SK-N-SH (cell line): ENCODE measurements at regions not wholly inside any gene's neighbourhood (a gene's known extent, or its start where the extent isn't known, plus 50 kb on each side); places are given as distances from the start of the nearest gene placed in this dataset.

Experiments used
- CTCF ChIA-PET: fragments of 300-600, 350-600 bp; formaldehyde crosslinking; extraction: SDS; loops from one replicate; lab custom pipeline; 2021; lab: Yijun Ruan, JAX
- POLR2A ChIA-PET: fragments of 350-600 bp; sonication (Branson Sonifier 250); formaldehyde crosslinking; extraction: SDS; loops from one replicate; lab custom pipeline; 2020; ENCODE audit warnings: antibody characterized with exemption, inconsistent platforms; lab: Yijun Ruan, JAX
- DNase-seq: peaks from one replicate; pipeline ENCODE4 v3.0.0; 2012
- H2AFZ ChIP-seq: fragments of 200-600 bp; sonication (generic); 2 replicates; pipeline ENCODE4 v1.8.1; 2016; ENCODE audit warnings: antibody characterized with exemption, mild to moderate bottlenecking, low read depth
- H3F3A ChIP-seq: fragments of 200-600 bp; sonication (generic); replicated peaks from 2 replicates; pipeline ENCODE3; 2016; ENCODE audit warnings: antibody characterized with exemption, mild to moderate bottlenecking; ENCODE audit not compliant: insufficient read depth
- H3K27ac ChIP-seq, 2 experiments: fragments of 200-500 bp in 1 of 2; fragments of 200-600 bp in 1 of 2; sonication (Bioruptor generic) in 1 of 2; sonication (generic), shearing (Covaris generic) in 1 of 2; 2 replicates each; pipeline versions ENCODE4 v1.5.1 to v1.6.1; 2014 to 2016; ENCODE audit warnings: low read depth in 2 of 2, inconsistent platforms in 1 of 2, low read length in 1 of 2, mild to moderate bottlenecking in 1 of 2, mixed read lengths in 1 of 2
- H3K27me3 ChIP-seq: fragments of 200-600 bp; sonication (generic), shearing (Covaris generic); 2 replicates; pipeline ENCODE4 v1.6.1; 2016; ENCODE audit warnings: mixed run types; ENCODE audit not compliant: insufficient read depth
- H3K36me3 ChIP-seq, 2 experiments: fragments of 200-500 bp in 1 of 2; fragments of 200-600 bp in 1 of 2; sonication (Bioruptor generic) in 1 of 2; sonication (generic) in 1 of 2; replicated peaks in 1 of 2; 2 replicates each; pipeline versions ENCODE3 to v1.5.1; 2014 to 2016; ENCODE audit warnings: low read length in 1 of 2, mild to moderate bottlenecking in 1 of 2; ENCODE audit not compliant: insufficient read depth in 2 of 2, control insufficient read depth in 1 of 2
- H3K4me1 ChIP-seq, 2 experiments: fragments of 200-500 bp in 1 of 2; fragments of 200-600 bp in 1 of 2; sonication (Bioruptor generic) in 1 of 2; sonication (generic), shearing (Covaris generic) in 1 of 2; 2 replicates each; pipeline versions ENCODE4 v1.5.1 to v1.6.1; 2014 to 2016; ENCODE audit warnings: low read depth in 1 of 2, low read length in 1 of 2, mixed run types in 1 of 2; ENCODE audit not compliant: insufficient read depth in 2 of 2, control insufficient read depth in 1 of 2
- H3K4me2 ChIP-seq: fragments of 200-600 bp; sonication (generic), shearing (Covaris generic); 2 replicates; pipeline ENCODE4 v1.6.1; 2017; ENCODE audit warnings: mixed run types
- H3K4me3 ChIP-seq, 2 experiments: fragments of 200-500 bp in 1 of 2; fragments of 200-600 bp in 1 of 2; sonication (Bioruptor generic) in 1 of 2; sonication (generic), shearing (Covaris generic) in 1 of 2; 2 replicates each; pipeline versions ENCODE4 v1.5.1 to v1.8.1; 2014 to 2016; ENCODE audit warnings: low read depth in 2 of 2, inconsistent platforms in 1 of 2, low read length in 1 of 2, mild to moderate bottlenecking in 1 of 2, mixed read lengths in 1 of 2, moderate library complexity in 1 of 2
- H3K79me2 ChIP-seq: fragments of 200-600 bp; sonication (generic); 2 replicates; pipeline ENCODE4 v1.8.1; 2017; ENCODE audit warnings: mild to moderate bottlenecking; ENCODE audit not compliant: insufficient read depth
- H3K9ac ChIP-seq: fragments of 200-600 bp; sonication (generic); 2 replicates; pipeline ENCODE4 v1.6.1; 2017; ENCODE audit warnings: mixed run types
- H3K9me2 ChIP-seq: fragments of 200-600 bp; sonication (generic); 2 replicates; pipeline ENCODE4 v1.6.1; 2017; ENCODE audit warnings: mixed run types
- H3K9me3 ChIP-seq: fragments of 200-600 bp; sonication (generic); 2 replicates; pipeline ENCODE4 v1.6.1; 2017; ENCODE audit warnings: mixed run types, mild to moderate bottlenecking, moderate library complexity
- H4K20me1 ChIP-seq: fragments of 200-600 bp; sonication (generic); 2 replicates; pipeline ENCODE4 v1.6.1; 2017; ENCODE audit warnings: mild to moderate bottlenecking, mixed run types; ENCODE audit not compliant: insufficient read depth
- EP300 ChIP-seq, 2 experiments: IDR thresholded peaks; 2 replicates each; pipeline versions ENCODE4 v1.4.0 to v1.6.1; 2012; ENCODE audit warnings: borderline replicate concordance in 1 of 2, low read depth in 1 of 2, low read length in 1 of 2
- FOSL2 ChIP-seq: IDR thresholded peaks from 2 replicates; pipeline ENCODE4 v1.4.0; 2012; ENCODE audit warnings: low read depth, mild to moderate bottlenecking, moderate library complexity, borderline replicate concordance
- FOXM1 ChIP-seq: IDR thresholded peaks from 2 replicates; pipeline ENCODE4 v1.4.0; 2012; ENCODE audit warnings: low read depth, mild to moderate bottlenecking
- GABPA ChIP-seq: IDR thresholded peaks from 2 replicates; pipeline ENCODE4 v1.4.0; 2012; ENCODE audit warnings: low read depth, mild to moderate bottlenecking
- MEF2A ChIP-seq: IDR thresholded peaks from 2 replicates; pipeline ENCODE4 v1.4.0; 2012; ENCODE audit warnings: low read depth, borderline replicate concordance
- MXI1 ChIP-seq: IDR thresholded peaks from 2 replicates; pipeline ENCODE4 v1.6.1; 2012; ENCODE audit warnings: mild to moderate bottlenecking, low read depth, low read length, improper control_type of control experiment
- NRF1 ChIP-seq: IDR thresholded peaks from 2 replicates; pipeline ENCODE4 v1.6.1; 2012; ENCODE audit warnings: low read depth, mild to moderate bottlenecking, low read length
- POLR2AphosphoS5 ChIP-seq: IDR thresholded peaks from 2 replicates; pipeline ENCODE4 v1.6.1; 2012; ENCODE audit warnings: low read depth, low read length
- RCOR1 ChIP-seq: fragments of 150-350 bp; IDR thresholded peaks from 2 replicates; pipeline ENCODE4 v1.6.1; 2017; ENCODE audit warnings: antibody characterized with exemption, low read length
- RFX5 ChIP-seq: IDR thresholded peaks from 2 replicates; pipeline ENCODE4 v1.6.1; 2012; ENCODE audit warnings: mild to moderate bottlenecking, improper control_type of control experiment, low read length
- YY1 ChIP-seq: IDR thresholded peaks from 2 replicates; pipeline ENCODE4 v1.4.0; 2012; ENCODE audit warnings: low read depth, mild to moderate bottlenecking
- WGBS: methylation state at CpG from one replicate; pipeline ENCODE4 v1.1.6; 2017; ENCODE audit warnings: low lambda C conversion rate; 5-methylcytosine and 5-hydroxymethylcytosine counted together
- TF ChIP-seq, protein P1 (sequence below): IDR thresholded peaks from 2 replicates; pipeline ENCODE4 v1.4.0; 2012; ENCODE audit warnings: low read depth, borderline replicate concordance
- TF ChIP-seq, protein P2 (sequence below): IDR thresholded peaks from 2 replicates; pipeline ENCODE4 v1.4.0; 2012; ENCODE audit warnings: low read depth, borderline replicate concordance
- TF ChIP-seq, protein P3 (sequence below): IDR thresholded peaks from 2 replicates; pipeline ENCODE4 v1.4.0; 2012; ENCODE audit warnings: low read depth
- TF ChIP-seq, protein P4 (sequence below): fragments of 200-600 bp; sonication (generic); IDR thresholded peaks from 2 replicates; pipeline ENCODE4 v1.6.1; 2017; ENCODE audit warnings: antibody characterized with exemption, mild to moderate bottlenecking, moderate library complexity

DNA sequence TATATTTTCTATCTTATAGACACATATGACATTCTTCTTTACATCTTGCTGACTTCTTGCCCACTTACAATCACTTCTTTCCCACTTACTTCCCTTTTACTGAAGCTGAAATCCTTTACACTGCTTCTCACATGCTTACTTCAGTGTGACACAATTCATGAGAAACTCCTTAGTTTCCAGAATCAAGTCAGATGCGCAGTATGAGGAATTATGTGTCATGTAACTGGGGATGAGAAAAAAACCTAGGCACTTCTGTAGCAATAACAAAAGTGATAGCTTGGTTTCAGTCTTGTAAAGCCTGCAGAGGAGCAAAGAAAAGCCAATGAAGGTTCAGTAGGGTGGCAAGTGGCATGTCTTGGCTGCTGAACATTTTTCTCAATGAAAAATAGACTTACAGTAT lies 566.2 kb upstream of the RGS18 start:
- H3K4me3 ChIP-seq, result no peak overlapping the region
- CTCF ChIA-PET, result no interaction called here
- no peak overlapping the region for H3K9ac ChIP-seq
- no peaks in the 10 kb centered on the region for H4K20me1 ChIP-seq
- POLR2A ChIA-PET, result no interaction called here
- no peaks in the 10 kb centered on the region for H3K9me2 ChIP-seq
- 19% methylated on average over 1 of the region's 1 CpG for WGBS
- H3K79me2 ChIP-seq, result no peaks in the 10 kb centered on the region
- no peaks in the 10 kb centered on the region for H3F3A ChIP-seq
- no peaks in the 10 kb centered on the region; a peak in 1 of 4 replicates for H3K4me1 ChIP-seq
- H3K36me3 ChIP-seq, result no peaks in the 10 kb centered on the region
- H3K4me2 ChIP-seq, result no peak overlapping the region
- H3K27me3 ChIP-seq, result no peaks in the 10 kb centered on the region
- no peak overlapping the region for H2AFZ ChIP-seq
- no peaks in the 10 kb centered on the region for H3K9me3 ChIP-seq
- H3K27ac ChIP-seq, result no peak overlapping the region
- no peak for DNase-seq
- TF ChIP-seq, protein P1, sequence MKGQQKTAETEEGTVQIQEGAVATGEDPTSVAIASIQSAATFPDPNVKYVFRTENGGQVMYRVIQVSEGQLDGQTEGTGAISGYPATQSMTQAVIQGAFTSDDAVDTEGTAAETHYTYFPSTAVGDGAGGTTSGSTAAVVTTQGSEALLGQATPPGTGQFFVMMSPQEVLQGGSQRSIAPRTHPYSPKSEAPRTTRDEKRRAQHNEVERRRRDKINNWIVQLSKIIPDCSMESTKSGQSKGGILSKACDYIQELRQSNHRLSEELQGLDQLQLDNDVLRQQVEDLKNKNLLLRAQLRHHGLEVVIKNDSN, result no peak
- TF ChIP-seq, protein P2, sequence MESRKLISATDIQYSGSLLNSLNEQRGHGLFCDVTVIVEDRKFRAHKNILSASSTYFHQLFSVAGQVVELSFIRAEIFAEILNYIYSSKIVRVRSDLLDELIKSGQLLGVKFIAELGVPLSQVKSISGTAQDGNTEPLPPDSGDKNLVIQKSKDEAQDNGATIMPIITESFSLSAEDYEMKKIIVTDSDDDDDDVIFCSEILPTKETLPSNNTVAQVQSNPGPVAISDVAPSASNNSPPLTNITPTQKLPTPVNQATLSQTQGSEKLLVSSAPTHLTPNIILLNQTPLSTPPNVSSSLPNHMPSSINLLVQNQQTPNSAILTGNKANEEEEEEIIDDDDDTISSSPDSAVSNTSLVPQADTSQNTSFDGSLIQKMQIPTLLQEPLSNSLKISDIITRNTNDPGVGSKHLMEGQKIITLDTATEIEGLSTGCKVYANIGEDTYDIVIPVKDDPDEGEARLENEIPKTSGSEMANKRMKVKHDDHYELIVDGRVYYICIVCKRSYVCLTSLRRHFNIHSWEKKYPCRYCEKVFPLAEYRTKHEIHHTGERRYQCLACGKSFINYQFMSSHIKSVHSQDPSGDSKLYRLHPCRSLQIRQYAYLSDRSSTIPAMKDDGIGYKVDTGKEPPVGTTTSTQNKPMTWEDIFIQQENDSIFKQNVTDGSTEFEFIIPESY, result no peak
- no peak for TF ChIP-seq GABPA
- TF ChIP-seq RCOR1, result no peak
- TF ChIP-seq NRF1, result no peak
- TF ChIP-seq MEF2A, result no peak
- no peak for TF ChIP-seq FOSL2
- TF ChIP-seq, protein P3, sequence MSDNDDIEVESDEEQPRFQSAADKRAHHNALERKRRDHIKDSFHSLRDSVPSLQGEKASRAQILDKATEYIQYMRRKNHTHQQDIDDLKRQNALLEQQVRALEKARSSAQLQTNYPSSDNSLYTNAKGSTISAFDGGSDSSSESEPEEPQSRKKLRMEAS, result no peak
- TF ChIP-seq, all 33 proteins: peak for 0

DNA sequence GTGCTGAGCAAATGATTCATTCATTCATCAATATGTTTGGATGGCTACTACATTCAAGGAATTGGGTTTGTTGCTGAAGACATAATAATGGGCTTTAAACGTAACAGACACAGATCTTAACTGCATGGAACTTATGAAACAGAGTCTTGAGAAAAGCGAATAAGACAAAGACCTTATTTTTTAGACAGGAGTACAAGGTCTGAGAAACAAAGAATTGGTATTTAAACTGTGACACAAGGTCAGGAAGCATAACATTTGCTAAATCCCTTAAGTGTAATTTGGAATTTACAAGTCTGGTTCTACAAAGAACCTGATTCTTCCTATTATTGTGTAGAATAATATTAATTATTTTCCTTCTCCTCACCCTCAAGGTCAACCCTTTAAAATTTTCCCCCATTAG lies 565.4 kb upstream of the RGS18 start:
- H3K4me3 ChIP-seq, result no peak overlapping the region
- no peaks in the 10 kb centered on the region for H4K20me1 ChIP-seq
- H3K9me3 ChIP-seq, result no peaks in the 10 kb centered on the region
- ChIA-PET CTCF (no interaction called here), POLR2A (no interaction called here)
- H3F3A ChIP-seq, result no peaks in the 10 kb centered on the region
- no peak overlapping the region for H3K27ac ChIP-seq
- 6% methylated on average over 2 of the region's 2 CpGs for WGBS
- no peak for DNase-seq
- H3K27me3 ChIP-seq, result no peaks in the 10 kb centered on the region
- TF ChIP-seq YY1, result no peak
- TF ChIP-seq RFX5, result no peak
- TF ChIP-seq POLR2AphosphoS5, result no peak
- TF ChIP-seq, protein P3, result no peak
- TF ChIP-seq FOXM1, result no peak
- TF ChIP-seq MXI1, result no peak
- TF ChIP-seq RCOR1, result no peak
- no peak for TF ChIP-seq EP300 (IDR thresholded peaks at IDR 0.05; ENCODE audit: borderline replicate concordance in 1 of 2, low read depth in 1 of 2, low read length in 1 of 2)
- no peak for TF ChIP-seq GABPA
- TF ChIP-seq, protein P4, sequence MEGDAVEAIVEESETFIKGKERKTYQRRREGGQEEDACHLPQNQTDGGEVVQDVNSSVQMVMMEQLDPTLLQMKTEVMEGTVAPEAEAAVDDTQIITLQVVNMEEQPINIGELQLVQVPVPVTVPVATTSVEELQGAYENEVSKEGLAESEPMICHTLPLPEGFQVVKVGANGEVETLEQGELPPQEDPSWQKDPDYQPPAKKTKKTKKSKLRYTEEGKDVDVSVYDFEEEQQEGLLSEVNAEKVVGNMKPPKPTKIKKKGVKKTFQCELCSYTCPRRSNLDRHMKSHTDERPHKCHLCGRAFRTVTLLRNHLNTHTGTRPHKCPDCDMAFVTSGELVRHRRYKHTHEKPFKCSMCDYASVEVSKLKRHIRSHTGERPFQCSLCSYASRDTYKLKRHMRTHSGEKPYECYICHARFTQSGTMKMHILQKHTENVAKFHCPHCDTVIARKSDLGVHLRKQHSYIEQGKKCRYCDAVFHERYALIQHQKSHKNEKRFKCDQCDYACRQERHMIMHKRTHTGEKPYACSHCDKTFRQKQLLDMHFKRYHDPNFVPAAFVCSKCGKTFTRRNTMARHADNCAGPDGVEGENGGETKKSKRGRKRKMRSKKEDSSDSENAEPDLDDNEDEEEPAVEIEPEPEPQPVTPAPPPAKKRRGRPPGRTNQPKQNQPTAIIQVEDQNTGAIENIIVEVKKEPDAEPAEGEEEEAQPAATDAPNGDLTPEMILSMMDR, result no peak
- TF ChIP-seq, protein P2, result no peak
- H3K36me3 ChIP-seq, result no peaks in the 10 kb centered on the region
- H3K4me1 ChIP-seq, result no peaks in the 10 kb centered on the region; a peak in 1 of 4 replicates
- no peak overlapping the region for H3K4me2 ChIP-seq
- H3K79me2 ChIP-seq, result no peaks in the 10 kb centered on the region
- H3K9me2 ChIP-seq, result no peaks in the 10 kb centered on the region
- H2AFZ ChIP-seq, result no peak overlapping the region
- H3K9ac ChIP-seq, result no peak overlapping the region
